Ecto neural progenitor cell (in vitro differentiated cells): ENCODE measurements at regions not wholly inside any gene's neighbourhood (a gene's known extent, or its start where the extent isn't known, plus 50 kb on each side); places are given as distances from the start of the nearest gene placed in this dataset.

Experiments
- DNase-seq: peaks from one replicate; pipeline ENCODE4 v3.0.0-alpha.2; 2018; ENCODE audit warnings: low spot score

GRCh38 chr1:101706366-101706765 is 290.4 kb downstream of the OLFM3 start:
- DNase-seq, result no peak

GRCh38 chr1:101709721-101710120 is 287.0 kb downstream of the OLFM3 start:
- DNase-seq, result no peak

GRCh38 chr1:101713760-101714159 is 283.0 kb downstream of the OLFM3 start:
- no peak for DNase-seq

- DNase-seq, result no peak
Measured at GRCh38 chr1:101723415-101723814, 273.3 kb downstream of the OLFM3 start.

GRCh38 chr1:101728029-101728428 is 268.7 kb downstream of the OLFM3 start:
- DNase-seq, result no peak

GRCh38 chr1:101730559-101730958 is 266.2 kb downstream of the OLFM3 start:
- DNase-seq, result no peak

- DNase-seq, result no peak
Measured at GRCh38 chr1:101732261-101732660, 264.5 kb downstream of the OLFM3 start.

GRCh38 chr1:101733340-101733739 is 263.4 kb downstream of the OLFM3 start:
- no peak for DNase-seq

GRCh38 chr1:101738475-101738874 is 258.3 kb downstream of the OLFM3 start:
- no peak for DNase-seq

- no peak for DNase-seq
Measured at GRCh38 chr1:101739146-101739545, 257.6 kb downstream of the OLFM3 start.

GRCh38 chr1:101739826-101740330 is 256.8 kb downstream of the OLFM3 start:
- DNase-seq, result no peak

GRCh38 chr1:101741910-101742309 is 254.8 kb downstream of the OLFM3 start:
- DNase-seq, result no peak

- DNase-seq, result no peak
Measured at GRCh38 chr1:101742509-101742908, 254.2 kb downstream of the OLFM3 start.

GRCh38 chr1:101745551-101746270 is 251.0 kb downstream of the OLFM3 start:
- DNase-seq, result no peak

- DNase-seq, result no peak
Measured at GRCh38 chr1:101748077-101748476, 248.6 kb downstream of the OLFM3 start.
